ENCODE measurements at regions not wholly inside any gene's neighbourhood (a gene's known extent, or its start where the extent isn't known, plus 50 kb on each side); places are given as distances from the start of the nearest gene placed in this dataset.
"Not testable (repeated sequence)": the region's sequence is repeated elsewhere in the genome, so short reads cannot be mapped to it uniquely, and the experiment has no call there.

DNA sequence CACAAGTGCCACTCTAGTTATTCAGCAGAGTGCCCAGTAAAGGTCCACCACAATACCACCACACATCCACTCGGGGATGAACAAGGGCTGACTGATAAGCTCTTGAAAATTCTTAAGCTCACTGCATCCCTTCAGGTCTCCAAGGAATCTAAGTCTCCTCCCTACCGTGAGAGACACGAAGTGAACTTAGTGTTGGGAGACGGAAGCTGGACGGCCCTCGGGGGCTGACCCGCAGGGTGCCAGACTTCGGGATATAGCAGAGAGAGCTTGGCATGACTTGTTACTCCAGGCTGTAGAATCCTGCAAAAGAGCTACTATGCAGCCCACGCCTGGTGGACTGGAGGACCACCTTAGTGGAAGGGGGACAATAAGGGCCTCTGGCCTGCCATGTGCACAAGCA lies 75.1 kb downstream of the LYZL1 start:
- CTCF ChIA-PET, result interaction anchor here (1.2 kb wide), 1 partner anchor 10 kb away, joined by 4 read pairs; no protein-coding TSS in a partner anchor
- POLR2A ChIA-PET; DNase-seq (ENCODE audit: extremely low spot score): not testable (repeated sequence)

DNA sequence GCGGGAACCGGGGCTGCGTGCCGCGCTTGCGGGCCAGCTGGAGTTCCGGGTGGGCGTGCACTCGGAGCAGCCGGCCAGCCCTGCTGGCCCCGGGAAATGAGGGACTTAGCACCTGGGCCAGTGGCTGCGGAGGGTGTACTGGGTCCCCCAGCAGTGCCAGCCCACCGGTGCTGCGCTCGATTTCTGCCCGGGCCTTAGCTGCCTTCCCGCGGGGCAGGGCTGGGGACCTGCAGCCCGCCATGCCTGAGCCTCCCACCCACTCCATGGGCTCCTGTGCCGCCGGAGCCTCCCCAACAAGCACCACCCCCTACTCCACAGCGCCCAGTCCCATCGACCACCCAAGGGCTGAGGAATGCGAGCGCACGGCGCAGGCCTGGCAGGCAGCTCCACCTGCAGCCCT lies 77.3 kb downstream of the LYZL1 start:
- CTCF ChIA-PET, result interaction anchor here (1.1 to 1.4 kb wide), 2 partner anchors 8 to 147 kb away, joined by 3 to 4 read pairs; no protein-coding TSS in a partner anchor
- DNase-seq (ENCODE audit: extremely low spot score); POLR2A ChIA-PET: not testable (repeated sequence)

DNA sequence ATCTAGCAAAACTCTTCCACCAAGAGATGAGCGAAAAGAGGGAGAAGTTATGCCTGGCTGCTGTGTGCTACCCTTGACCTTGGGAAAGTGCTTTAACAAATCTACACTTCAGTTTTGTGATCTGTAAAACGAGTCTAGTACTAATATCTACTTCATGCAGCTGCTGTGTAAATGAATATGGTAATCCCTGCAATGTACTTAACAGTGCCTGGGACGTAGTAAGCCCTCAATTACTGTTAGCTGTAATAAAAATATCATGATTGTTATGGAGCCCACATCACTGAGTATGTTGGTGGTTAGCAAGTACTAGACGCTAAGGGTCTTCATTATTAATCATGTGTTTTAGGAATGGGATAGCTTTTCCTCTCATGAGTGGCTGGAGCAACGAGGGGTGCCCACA lies 80.5 kb downstream of the LYZL1 start:
- CTCF ChIA-PET, result no interaction called here
- no peak for TF ChIP-seq CTCF (IDR thresholded peaks at IDR 0.05; ENCODE audit: control extremely low read depth, extremely low read depth, low read depth, missing control alignments)
- POLR2A ChIA-PET, result no interaction called here

GRCh38 chr10:29370097-29371092 lies 81.5 kb downstream of the LYZL1 start:
- TF ChIP-seq CTCF (IDR thresholded peaks at IDR 0.05; ENCODE audit: control extremely low read depth, extremely low read depth, low read depth, missing control alignments), result no peak
- no peak for DNase-seq (ENCODE audit: extremely low spot score)
- ChIA-PET CTCF (interaction anchor here (0.8 to 1.0 kb wide), 2 partner anchors 9 to 76 kb away, joined by 3 read pairs; no protein-coding TSS in a partner anchor), POLR2A (no interaction called here)

More for the DNA sequence above, 80.5 kb downstream of the LYZL1 start:
- DNase-seq (ENCODE audit: extremely low spot score), result no peak

DNA sequence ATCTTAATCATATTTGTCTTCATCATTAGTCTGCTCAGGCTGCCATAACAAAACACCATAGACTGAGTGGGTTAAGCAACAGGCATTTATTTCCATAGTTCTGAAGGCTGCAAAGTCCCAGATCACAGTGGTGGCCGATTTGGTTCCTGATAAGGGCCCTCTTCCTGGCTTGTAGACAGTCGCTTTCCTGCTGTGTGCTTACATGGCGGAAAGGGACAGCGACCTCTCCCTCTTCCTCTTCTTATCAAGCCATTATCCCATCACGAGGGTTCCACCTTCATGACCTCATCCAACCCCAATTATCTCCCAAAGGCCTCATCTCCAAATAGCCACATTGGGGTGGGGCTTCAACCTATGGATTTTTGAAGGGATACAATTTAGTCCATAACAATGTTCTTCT lies 84.0 kb downstream of the LYZL1 start:
- TF ChIP-seq CTCF (IDR thresholded peaks at IDR 0.05; ENCODE audit: control extremely low read depth, extremely low read depth, low read depth, missing control alignments), result no peak
- ChIA-PET POLR2A (no interaction called here), CTCF (interaction anchor here (1.8 kb wide), 1 partner anchor 8 kb away, joined by 4 read pairs; no protein-coding TSS in a partner anchor)

DNA sequence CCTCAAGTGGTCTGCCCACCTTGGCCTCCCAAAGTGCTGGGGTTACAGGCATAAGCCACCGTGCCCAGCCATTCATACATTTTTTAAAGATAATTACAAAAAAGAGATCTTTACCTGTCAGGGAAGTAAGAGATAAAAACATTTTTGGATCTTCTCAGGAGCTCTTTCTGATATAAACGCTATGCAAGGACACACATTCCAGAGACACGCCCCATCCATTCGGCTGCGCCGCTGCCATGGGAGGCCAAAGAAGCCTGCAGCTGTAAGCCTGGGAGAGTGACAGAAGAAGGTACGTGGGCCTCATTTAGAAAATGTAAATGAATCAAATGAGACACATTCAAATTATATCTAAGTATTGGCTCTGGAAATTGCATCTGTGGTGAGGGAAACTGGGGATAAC lies 85.3 kb downstream of the LYZL1 start:
- CTCF ChIA-PET, result interaction anchor here (1.2 to 1.8 kb wide), 3 partner anchors 10 to 123 kb away, joined by 3 to 6 read pairs (median 4); no protein-coding TSS in a partner anchor
- POLR2A ChIA-PET, result no interaction called here

More for the DNA sequence above, 84.0 kb downstream of the LYZL1 start:
- DNase-seq (ENCODE audit: extremely low spot score), result no peak

DNA sequence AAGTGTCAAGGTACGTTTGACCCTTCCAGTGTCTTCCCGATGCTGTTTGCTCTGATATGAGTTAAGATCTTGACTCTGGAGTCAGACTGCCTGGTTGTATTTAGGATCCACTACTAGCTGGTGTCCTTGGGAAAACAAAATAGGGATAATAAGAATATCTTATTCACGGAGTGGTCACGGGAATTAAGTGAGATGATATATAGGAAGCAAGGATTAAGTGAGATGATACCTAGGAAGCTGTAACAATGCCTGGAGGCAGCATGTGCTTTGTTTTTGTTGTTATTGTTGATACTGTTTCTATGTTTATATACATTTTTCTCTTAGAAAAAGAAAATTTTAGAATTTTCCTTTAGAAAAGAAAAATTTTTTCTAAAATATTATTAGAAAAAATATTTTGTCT lies 87.0 kb downstream of the LYZL1 start:
- no peak for TF ChIP-seq CTCF (IDR thresholded peaks at IDR 0.05; ENCODE audit: control extremely low read depth, extremely low read depth, low read depth, missing control alignments)
- DNase-seq (ENCODE audit: extremely low spot score), result no peak
- ChIA-PET POLR2A (no interaction called here), CTCF (interaction anchor here (1.9 to 3.0 kb wide), 4 partner anchors 14 to 137 kb away, joined by 5 to 12 read pairs (median 8); no protein-coding TSS in a partner anchor)

More for the DNA sequence above, 85.3 kb downstream of the LYZL1 start:
- no peak for DNase-seq (ENCODE audit: extremely low spot score)
- no peak for TF ChIP-seq CTCF (IDR thresholded peaks at IDR 0.05; ENCODE audit: control extremely low read depth, extremely low read depth, low read depth, missing control alignments)

All from GM10248 (cell line).